RPMI8226 (cell line): ENCODE measurements at regions not wholly inside any gene's neighbourhood (a gene's known extent, or its start where the extent isn't known, plus 50 kb on each side); places are given as distances from the start of the nearest gene placed in this dataset.

Experiments used
- DNase-seq: peaks from one replicate; pipeline ENCODE4 v3.0.0-alpha.2; 2015

DNA sequence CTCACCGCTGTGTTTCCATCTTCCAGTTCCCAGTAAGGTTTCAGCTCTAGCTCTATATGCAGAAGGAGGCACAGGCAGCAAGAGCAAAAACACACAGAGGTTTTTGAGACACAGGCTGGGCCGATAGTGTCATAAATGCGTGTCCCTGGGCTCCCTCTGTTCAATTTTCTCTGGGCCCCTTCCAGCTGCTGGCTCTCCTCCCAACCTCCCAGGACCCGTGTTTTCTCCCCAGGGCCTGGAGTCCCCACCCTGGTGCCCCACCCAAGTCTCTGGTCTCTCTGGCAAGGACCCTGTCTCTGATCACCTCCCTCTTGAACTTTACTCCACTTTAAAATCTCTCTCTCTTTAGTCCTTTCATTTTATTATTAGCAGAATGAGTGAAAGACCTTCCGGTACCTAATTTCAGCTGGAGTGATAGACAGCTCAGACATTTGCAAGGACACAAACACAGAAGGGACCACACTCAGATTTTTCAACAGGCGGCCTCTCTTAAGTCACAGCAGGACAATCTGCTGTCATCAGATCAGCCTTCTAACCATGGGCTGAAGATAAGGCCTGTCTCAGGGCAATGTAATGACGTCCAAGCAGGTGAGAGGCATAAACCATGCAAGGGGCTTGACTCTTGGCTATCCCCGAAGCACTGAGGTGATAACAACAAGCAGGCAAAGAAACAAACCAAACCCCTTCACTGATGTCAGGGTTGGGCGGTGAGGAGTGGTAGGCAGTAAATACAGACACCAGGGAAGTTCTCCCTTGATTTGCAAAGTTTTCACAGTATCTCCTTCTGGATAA lies 190.0 kb upstream of the IRS2 start:
- no peak for DNase-seq

DNA sequence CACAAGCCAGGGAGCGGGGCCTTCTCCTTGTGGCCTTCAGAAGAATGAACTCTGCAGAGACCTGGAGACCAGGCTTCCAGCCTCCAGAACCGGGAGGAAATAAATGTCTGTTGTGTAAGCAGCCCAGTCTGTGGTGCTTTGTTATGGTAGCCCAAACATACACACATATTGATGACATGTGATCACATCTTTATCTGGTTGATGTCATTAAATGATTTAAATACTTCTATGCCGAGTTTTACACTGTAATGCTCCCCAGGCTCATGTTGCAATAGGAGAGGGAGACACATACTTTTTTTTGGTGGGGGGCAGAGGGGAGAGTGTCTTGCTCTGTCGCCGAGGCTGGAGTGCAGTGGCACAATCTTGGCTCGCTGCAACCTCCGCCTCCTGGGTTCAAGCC lies 188.0 kb upstream of the IRS2 start:
- no peak for DNase-seq

DNA sequence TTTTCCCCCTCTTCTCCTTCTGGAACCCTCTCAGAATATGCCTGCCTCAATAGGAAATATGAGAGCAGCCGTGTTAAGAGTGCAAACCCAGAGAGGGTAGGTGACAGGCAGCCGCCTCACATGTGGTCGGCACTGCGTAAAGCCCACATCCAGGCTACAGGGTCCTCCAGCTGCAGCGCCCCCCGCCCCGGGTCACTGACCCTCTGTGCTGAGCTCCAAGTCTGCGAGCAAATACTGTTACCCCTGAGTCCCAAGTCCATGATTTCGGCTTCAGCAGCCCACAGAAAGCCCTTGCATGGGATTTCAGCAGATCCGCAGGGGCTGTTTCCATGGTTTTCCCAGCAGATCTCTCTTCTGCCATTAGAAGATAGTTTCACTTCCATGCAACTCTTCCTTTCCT lies 186.9 kb upstream of the IRS2 start:
- DNase-seq, result no peak

- no peak for DNase-seq
These were observed 185.2 kb upstream of the IRS2 start for GRCh38 chr13:109971456-109972090.

DNA sequence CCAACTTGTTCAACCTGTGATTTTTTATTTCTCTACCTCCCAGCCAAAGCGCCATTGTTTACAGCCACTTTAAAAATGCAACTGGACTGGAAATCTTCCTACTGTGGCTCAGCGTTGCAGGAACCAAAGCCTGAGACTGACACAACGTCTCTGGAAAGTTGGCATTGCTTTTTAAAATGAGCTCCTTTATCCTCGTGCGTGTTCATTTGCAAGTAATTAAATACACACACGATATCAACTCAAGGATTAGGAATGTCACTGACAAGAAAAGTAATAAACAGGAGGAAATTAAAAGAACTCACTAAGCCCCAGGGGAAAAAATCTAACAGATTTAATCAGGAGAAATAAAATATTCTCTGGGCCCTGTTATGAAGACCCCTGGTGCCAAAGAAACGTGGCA lies 184.6 kb upstream of the IRS2 start:
- DNase-seq, result no peak

- DNase-seq, result no peak
These were observed 182.6 kb upstream of the IRS2 start for GRCh38 chr13:109968876-109969577.

- DNase-seq, result no peak
These were observed 177.7 kb upstream of the IRS2 start for GRCh38 chr13:109963960-109964563.

- no peak for DNase-seq
These were observed 177.0 kb upstream of the IRS2 start for GRCh38 chr13:109963384-109963783.

DNA sequence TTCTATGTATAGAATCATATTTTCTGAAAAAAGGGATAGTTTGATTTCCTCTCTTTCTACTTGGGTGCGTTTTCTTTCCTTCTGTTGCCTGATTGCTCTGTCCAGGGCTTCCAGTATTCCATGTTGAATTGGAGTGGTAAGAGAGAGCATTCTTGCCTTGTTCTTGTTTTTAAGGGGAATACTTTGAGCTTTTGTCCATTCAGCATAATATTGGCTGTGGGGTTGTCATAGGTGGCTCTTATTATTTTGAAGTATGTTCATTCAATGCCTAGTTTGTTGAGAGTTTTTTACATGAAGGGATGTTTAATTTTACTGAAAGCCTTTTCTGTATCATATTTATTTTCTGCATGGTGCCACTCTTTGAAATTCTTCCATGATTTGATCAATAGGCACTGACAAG lies 173.5 kb upstream of the IRS2 start:
- DNase-seq, result no peak

DNA sequence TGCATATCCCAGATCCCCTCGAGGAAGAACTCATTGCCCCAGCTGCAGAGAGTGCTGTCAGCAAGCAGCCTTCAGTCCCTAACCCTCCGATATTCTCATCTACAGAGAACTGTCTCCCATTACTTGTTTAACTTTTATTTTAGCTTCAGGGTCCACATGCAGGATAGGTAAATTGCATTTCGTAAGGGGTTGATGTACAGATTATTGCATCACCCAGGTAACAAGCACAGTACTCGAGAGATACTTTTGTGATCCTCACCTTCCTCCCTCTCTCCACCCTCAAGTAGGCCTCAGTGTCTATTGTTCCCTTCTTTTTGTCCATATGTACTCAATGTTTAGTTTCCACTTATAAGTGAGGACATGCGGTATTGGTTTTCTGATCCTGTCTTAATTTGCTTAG lies 171.5 kb upstream of the IRS2 start:
- DNase-seq, result no peak

- DNase-seq, result no peak
These were observed 169.2 kb upstream of the IRS2 start for GRCh38 chr13:109955598-109955997.

GRCh38 chr13:109954441-109954840 lies 168.1 kb upstream of the IRS2 start:
- DNase-seq, result no peak

DNA sequence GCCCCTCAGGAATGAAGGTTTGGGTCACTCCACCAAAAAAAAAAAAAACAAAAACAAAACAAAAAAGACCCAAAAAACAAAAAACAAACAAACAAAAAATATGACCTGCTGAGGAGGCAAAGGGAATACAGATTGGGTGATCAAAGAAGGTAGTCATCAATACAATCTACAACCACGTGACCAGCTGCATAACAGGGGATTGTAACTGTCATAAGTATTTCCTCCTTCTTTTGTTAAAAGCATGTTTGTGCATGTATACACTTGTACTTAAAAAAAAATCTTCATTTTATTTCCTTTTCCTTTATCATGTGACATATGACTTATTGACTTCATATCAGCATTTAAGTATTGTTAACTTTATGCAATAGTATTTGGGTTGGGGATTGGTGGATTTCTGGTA lies 165.1 kb upstream of the IRS2 start:
- DNase-seq, result no peak

GRCh38 chr13:109949397-109949796 lies 163.0 kb upstream of the IRS2 start:
- DNase-seq, result no peak

DNA sequence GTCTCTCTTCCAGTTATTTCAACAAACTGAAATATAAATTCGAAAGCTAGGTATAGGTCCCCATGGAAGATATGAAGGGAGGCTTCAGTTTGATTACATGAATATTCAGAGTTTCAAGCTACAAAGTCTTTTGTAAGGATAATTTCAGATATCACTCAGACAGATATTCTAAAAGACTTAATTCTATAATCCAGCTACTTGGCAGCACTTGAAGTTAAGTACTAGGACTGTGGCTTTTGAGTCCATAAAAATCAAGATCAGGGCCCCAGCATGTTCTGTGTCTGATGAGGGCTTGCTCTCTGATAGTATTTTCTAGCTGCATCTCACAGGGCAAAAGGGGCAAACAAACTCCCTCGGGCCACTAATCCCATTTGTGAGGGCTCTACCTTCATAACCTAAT lies 160.6 kb upstream of the IRS2 start:
- no peak for DNase-seq

DNA sequence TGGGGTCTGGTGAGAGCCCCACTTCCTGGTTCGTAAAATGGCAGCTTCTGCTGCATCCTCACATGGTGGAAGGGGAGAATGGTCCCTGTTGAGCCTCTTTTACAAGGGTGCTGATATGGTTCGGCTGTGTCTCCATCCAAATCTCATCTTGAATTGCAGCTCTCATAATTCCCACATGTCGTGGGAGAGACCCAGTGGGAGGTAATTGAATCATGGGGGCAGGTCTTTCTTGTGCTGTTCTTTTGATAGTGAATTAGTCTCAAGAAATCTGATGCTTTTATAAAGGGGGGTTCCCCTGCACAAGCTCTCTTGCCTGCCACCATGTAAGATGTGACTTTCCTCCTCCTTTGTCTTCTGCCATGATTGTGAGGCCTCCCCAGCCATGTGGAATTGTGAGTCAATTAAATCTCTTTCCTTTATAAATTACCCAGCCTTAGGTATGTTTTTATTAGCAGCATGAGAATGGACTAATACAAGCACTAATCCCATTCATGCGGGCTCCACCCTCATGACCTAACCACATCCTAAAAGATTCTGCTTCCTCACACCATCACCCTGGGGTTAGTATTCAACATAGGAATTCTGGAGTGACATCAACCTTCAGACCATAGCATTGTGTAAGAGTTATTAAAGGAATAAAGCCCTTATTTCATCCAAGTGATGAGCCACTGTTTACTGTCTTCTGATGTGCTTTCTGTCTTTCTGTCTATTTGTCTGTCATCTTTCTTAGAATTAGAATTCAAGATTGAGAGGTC lies 159.0 kb upstream of the IRS2 start:
- no peak for DNase-seq

- no peak for DNase-seq
These were observed 155.6 kb upstream of the IRS2 start for GRCh38 chr13:109941951-109942350.

GRCh38 chr13:109941221-109941620 lies 154.8 kb upstream of the IRS2 start:
- no peak for DNase-seq

- DNase-seq, result no peak
These were observed 154.3 kb upstream of the IRS2 start for GRCh38 chr13:109940637-109941036.

DNA sequence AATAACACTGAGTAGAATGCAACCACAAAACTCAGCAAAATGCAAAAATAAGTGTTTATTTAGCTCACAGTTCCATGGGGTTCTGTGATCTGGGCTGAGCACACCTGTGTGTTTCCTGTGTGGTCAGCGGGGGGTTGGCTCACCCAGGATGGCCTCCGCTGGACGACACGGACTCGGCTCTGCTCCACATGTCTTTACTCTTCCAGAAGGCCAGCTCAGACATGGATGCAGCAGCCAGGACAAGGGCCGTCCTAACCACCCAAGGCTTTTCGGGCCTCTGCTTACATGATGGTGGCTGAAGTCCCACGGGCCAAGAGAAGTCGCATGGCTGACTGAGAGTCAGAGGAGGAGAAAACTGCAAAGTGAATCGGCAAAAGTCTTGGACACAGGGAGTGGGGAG lies 153.5 kb upstream of the IRS2 start:
- no peak for DNase-seq

DNA sequence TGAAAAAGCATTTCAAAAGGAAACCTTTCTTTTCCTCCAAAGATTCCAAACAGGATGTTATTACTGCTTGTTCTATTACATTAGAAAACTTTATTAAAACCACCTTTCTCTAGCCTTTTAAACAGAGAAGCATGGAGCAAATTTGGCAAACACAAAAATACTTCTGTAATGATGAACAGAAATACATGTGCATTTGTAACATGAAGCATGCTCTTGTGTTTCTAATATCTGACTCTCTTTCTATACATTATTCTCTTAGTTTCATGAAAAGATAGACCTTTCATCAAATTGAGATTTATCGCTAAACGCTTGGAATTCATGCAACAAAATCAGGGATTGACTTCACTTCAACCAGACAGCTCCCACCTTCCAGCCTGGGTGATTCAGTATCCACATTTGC lies 152.8 kb upstream of the IRS2 start:
- no peak for DNase-seq

GRCh38 chr13:109938255-109938936 lies 152.0 kb upstream of the IRS2 start:
- no peak for DNase-seq
